CD14-positive monocyte (primary cell): ENCODE measurements at regions not wholly inside any gene's neighbourhood (a gene's known extent, or its start where the extent isn't known, plus 50 kb on each side); places are given as distances from the start of the nearest gene placed in this dataset.

Source experiments
- DNase-seq, 3 donors: peaks; one replicate each; pipeline ENCODE4 v3.0.0-alpha.2; 2011 to 2022
- H2AFZ ChIP-seq: 2 replicates; pipeline ENCODE4 v1.6.0; 2012; ENCODE audit warnings: mild to moderate bottlenecking, low read depth, low read length, inconsistent platforms; ENCODE audit not compliant: insufficient read depth, poor library complexity, severe bottlenecking
- H3K27ac ChIP-seq, 2 donors: 1 replicate in 1 of 2; 2 replicates in 1 of 2; pipeline ENCODE4 v1.5.1; 2012 to 2013; ENCODE audit warnings: low read length in 2 of 2, control low read depth in 1 of 2, inconsistent platforms in 1 of 2, low read depth in 1 of 2, mild to moderate bottlenecking in 1 of 2
- H3K27me3 ChIP-seq, 2 donors: one replicate each; pipeline versions ENCODE4 v1.6.0 to v1.6.1; 2011 to 2013; ENCODE audit warnings: low read length in 2 of 2; ENCODE audit not compliant: control insufficient read depth in 2 of 2, insufficient read depth in 2 of 2
- H3K36me3 ChIP-seq, 2 donors: replicated peaks in 1 of 2; 1 replicate in 1 of 2; 2 replicates in 1 of 2; pipeline versions ENCODE4 v1.5.1 to v1.6.1; 2012 to 2013; ENCODE audit warnings: low read length in 2 of 2, control low read depth in 1 of 2, inconsistent platforms in 1 of 2, mild to moderate bottlenecking in 1 of 2; ENCODE audit not compliant: insufficient read depth in 2 of 2, control insufficient read depth in 1 of 2
- H3K4me1 ChIP-seq, 2 donors: 1 replicate in 1 of 2; 2 replicates in 1 of 2; pipeline versions ENCODE4 v1.5.1 to v1.6.1; 2012 to 2013; ENCODE audit warnings: low read length in 2 of 2, control low read depth in 1 of 2, inconsistent platforms in 1 of 2, mild to moderate bottlenecking in 1 of 2, moderate library complexity in 1 of 2; ENCODE audit not compliant: insufficient read depth in 2 of 2, control insufficient read depth in 1 of 2
- H3K4me2 ChIP-seq: replicated peaks from 2 replicates; pipeline ENCODE3; 2012; ENCODE audit warnings: low read length, moderate library complexity, mild to moderate bottlenecking; ENCODE audit not compliant: poor library complexity, severe bottlenecking; ENCODE audit errors: extremely low read depth
- H3K4me3 ChIP-seq, 3 experiments: fragments of 200-600 bp in 1 of 3; sonication (generic) in 1 of 3; replicated peaks in 1 of 3; 1 replicate in 2 of 3; 2 replicates in 1 of 3; pipeline ENCODE4 v1.5.1; 2011 to 2013; ENCODE audit warnings: low read length in 3 of 3, mild to moderate bottlenecking in 3 of 3, control low read depth in 2 of 3, low read depth in 2 of 3, inconsistent platforms in 1 of 3, moderate library complexity in 1 of 3
- H3K79me2 ChIP-seq: 2 replicates; pipeline ENCODE4 v1.6.0; 2012; ENCODE audit warnings: mild to moderate bottlenecking, control low read depth, inconsistent platforms, low read length, moderate library complexity; ENCODE audit not compliant: insufficient read depth
- H3K9ac ChIP-seq: 2 replicates; pipeline ENCODE4 v1.6.0; 2017; ENCODE audit warnings: low read length, mild to moderate bottlenecking; ENCODE audit not compliant: insufficient read depth, poor library complexity, severe bottlenecking
- H3K9me3 ChIP-seq, 2 donors: replicated peaks in 1 of 2; 1 replicate in 1 of 2; 2 replicates in 1 of 2; pipeline versions ENCODE4 v1.5.1 to v1.6.1; 2012 to 2013; ENCODE audit warnings: low read length in 2 of 2, control low read depth in 1 of 2; ENCODE audit not compliant: control insufficient read depth in 1 of 2, insufficient read depth in 1 of 2
- H4K20me1 ChIP-seq: 2 replicates; pipeline ENCODE4 v1.6.0; 2012; ENCODE audit warnings: mild to moderate bottlenecking, low read length, control low read depth, moderate library complexity; ENCODE audit not compliant: insufficient read depth
- H3K27ac Mint-ChIP-seq, 7 donors: one replicate each; pipeline ENCODE4 v1.8.0; 2020; ENCODE audit warnings: mild to moderate bottlenecking in 7 of 7, mixed read lengths in 7 of 7, moderate library complexity in 6 of 7, inconsistent platforms in 2 of 7
- H3K27me3 Mint-ChIP-seq, 3 donors: one replicate each; pipeline ENCODE4 v1.8.0; 2021 to 2022; ENCODE audit warnings: low read depth in 3 of 3, mild to moderate bottlenecking in 3 of 3, mixed read lengths in 3 of 3, moderate library complexity in 3 of 3, inconsistent platforms in 1 of 3
- H3K36me3 Mint-ChIP-seq, 2 donors: one replicate each; pipeline ENCODE4 v1.8.0; 2020; ENCODE audit warnings: mixed read lengths in 2 of 2, inconsistent platforms in 1 of 2, mild to moderate bottlenecking in 1 of 2
- H3K4me1 Mint-ChIP-seq: one replicate; pipeline ENCODE4 v1.8.0; 2020; ENCODE audit warnings: mild to moderate bottlenecking, mixed read lengths
- H3K4me3 Mint-ChIP-seq, 2 donors: one replicate each; pipeline ENCODE4 v1.8.0; 2020; ENCODE audit warnings: mild to moderate bottlenecking in 2 of 2, mixed read lengths in 2 of 2, moderate library complexity in 1 of 2
- H3K9me3 Mint-ChIP-seq, 7 donors: one replicate each; pipeline ENCODE4 v1.8.0; 2020 to 2022; ENCODE audit warnings: mixed read lengths in 7 of 7, mild to moderate bottlenecking in 6 of 7, moderate library complexity in 6 of 7, inconsistent platforms in 2 of 7
- CTCF ChIP-seq: fragments of 200-600 bp; IDR thresholded peaks from one replicate; pipeline ENCODE4 v1.8.0; 2022; ENCODE audit warnings: antibody characterized with exemption, mild to moderate bottlenecking
- WGBS: methylation state at CpG from one replicate; pipeline ENCODE4 v1.1.5; 2013; ENCODE audit warnings: missing lambda C conversion rate; ENCODE audit not compliant: insufficient coverage; 5-methylcytosine and 5-hydroxymethylcytosine counted together
- intact Hi-C, 2 donors: fragments of 100-400 bp; cut with micrococcal nuclease; formaldehyde crosslinking; loops; one replicate each; pipeline versions ENCODE4 v1.15.0 to v1.15.1; 2023

- intact Hi-C loops = no loop called here
- Histone ChIP-seq H2AFZ (no peak overlapping the region), H3K27ac (no peak overlapping the region), H4K20me1 (no peaks in the 10 kb centered on the region), H3K4me3 (no peak overlapping the region), H3K4me1 (no peaks in the 10 kb centered on the region), H3K79me2 (no peaks in the 10 kb centered on the region), H3K4me2 (no peak overlapping the region), H3K9ac (no peak overlapping the region), H3K27me3 (no peaks in the 10 kb centered on the region), H3K9me3 (peaks cover 0 to 12% of the 10 kb centered on the region in 2 donors), H3K36me3 (no peaks in the 10 kb centered on the region)
- no peaks in the 10 kb centered on the region for H3K36me3 Mint-ChIP-seq
- H3K4me3 Mint-ChIP-seq = no peak overlapping the region
- H3K4me1 Mint-ChIP-seq = no peaks in the 10 kb centered on the region
- TF ChIP-seq CTCF = no peak
- DNase-seq = no peak
- H3K27ac Mint-ChIP-seq = no peak overlapping the region
- H3K9me3 Mint-ChIP-seq = peaks cover 2 to 14% (median 8%) of the 10 kb centered on the region in 7 donors
- H3K27me3 Mint-ChIP-seq = peaks cover 2 to 3% (median 2%) of the 10 kb centered on the region in 3 donors
- 96% methylated on average over 6 of the region's 7 CpGs for WGBS
These were observed 137.3 kb upstream of the KBTBD8 start for GRCh38 chr3:66860771-66861170.

- no peaks in the 10 kb centered on the region for H3K4me1 ChIP-seq
- H3K4me2 ChIP-seq = no peak overlapping the region
- Mint-ChIP-seq H3K36me3 (no peaks in the 10 kb centered on the region), H3K4me1 (no peaks in the 10 kb centered on the region), H3K27me3 (peaks cover 2 to 3% (median 2%) of the 10 kb centered on the region in 3 donors), H3K27ac (no peak overlapping the region), H3K9me3 (peaks cover under 1 to 11% (median 3%) of the 10 kb centered on the region in 7 donors), H3K4me3 (no peak overlapping the region)
- DNase-seq = no peak
- TF ChIP-seq CTCF = no peak
- intact Hi-C loops = no loop called here
- WGBS = 83% methylated on average over 2 of the region's 10 CpGs
- no peaks in the 10 kb centered on the region for H4K20me1 ChIP-seq
- H3K79me2 ChIP-seq = no peaks in the 10 kb centered on the region
- no peak overlapping the region for H2AFZ ChIP-seq
- no peaks in the 10 kb centered on the region for H3K27me3 ChIP-seq
- no peak overlapping the region for H3K9ac ChIP-seq
- peaks cover 0 to 4% of the 10 kb centered on the region in 2 donors for H3K9me3 ChIP-seq
- no peak overlapping the region for H3K27ac ChIP-seq
- H3K4me3 ChIP-seq = no peak overlapping the region
- no peaks in the 10 kb centered on the region for H3K36me3 ChIP-seq
These were observed 134.6 kb upstream of the KBTBD8 start for GRCh38 chr3:66863205-66864111.
